WTC11 (cell line): ENCODE measurements at regions not wholly inside any gene's neighbourhood (a gene's known extent, or its start where the extent isn't known, plus 50 kb on each side); places are given as distances from the start of the nearest gene placed in this dataset.

Experiments used
- ATAC-seq: fragments of 200-7000 bp; cut with Tn5 transposase; 2 replicates; pipeline ENCODE4 v1.10.0; 2021; ENCODE audit warnings: mild to moderate bottlenecking, moderate library complexity
- CTCF ChIA-PET: fragments of 300-600 bp; sonication (Branson Sonifier 250); formaldehyde crosslinking; loops from one replicate; lab custom pipeline; 2021; ENCODE audit warnings: antibody characterized with exemption; lab: Charles Lee
- POLR2A ChIA-PET: fragments of 350-600 bp; sonication (Branson Sonifier 250); formaldehyde crosslinking; loops from one replicate; lab custom pipeline; 2021; ENCODE audit warnings: antibody characterized with exemption; lab: Charles Lee
- DNase-seq: peaks from one replicate; pipeline ENCODE4 v3.0.0; 2021; ENCODE audit warnings: low spot score
- H3K27ac Mint-ChIP-seq: 2 replicates; pipeline ENCODE4 v1.8.0; 2021; ENCODE audit warnings: mixed read lengths
- H3K27me3 Mint-ChIP-seq: 2 replicates; pipeline ENCODE4 v1.8.0; 2021; ENCODE audit warnings: low read depth, mild to moderate bottlenecking, moderate library complexity, mixed read lengths
- H3K36me3 Mint-ChIP-seq: 2 replicates; pipeline ENCODE4 v1.8.0; 2021; ENCODE audit warnings: mixed read lengths
- H3K4me1 Mint-ChIP-seq: 2 replicates; pipeline ENCODE4 v1.8.0; 2022; ENCODE audit warnings: mixed read lengths
- H3K4me3 Mint-ChIP-seq: 2 replicates; pipeline ENCODE4 v1.8.0; 2021; ENCODE audit warnings: mild to moderate bottlenecking, moderate library complexity, mixed read lengths
- H3K9me3 Mint-ChIP-seq: 2 replicates; pipeline ENCODE4 v1.8.0; 2021; ENCODE audit warnings: mixed read lengths
- CBFB ChIP-seq: sonication (generic); formaldehyde crosslinking; IDR thresholded peaks from 2 replicates; pipeline ENCODE4 v1.8.1; 2022; ENCODE audit warnings: mild to moderate bottlenecking, low read depth, missing genetic modification reagents
- E2F1 ChIP-seq: sonication (generic); formaldehyde crosslinking; IDR thresholded peaks from 2 replicates; pipeline ENCODE4 v1.8.0; 2022; ENCODE audit warnings: mild to moderate bottlenecking, missing genetic modification reagents
- ETV6 ChIP-seq: sonication (generic); formaldehyde crosslinking; IDR thresholded peaks from 2 replicates; pipeline ENCODE4 v1.8.1; 2022; ENCODE audit warnings: mild to moderate bottlenecking, missing genetic modification reagents
- FOXK1 ChIP-seq: sonication (generic); formaldehyde crosslinking; IDR thresholded peaks from 2 replicates; pipeline ENCODE4 v1.8.0; 2022; ENCODE audit warnings: mild to moderate bottlenecking, moderate library complexity, missing genetic modification reagents
- GABPB1 ChIP-seq: sonication (generic); formaldehyde crosslinking; IDR thresholded peaks from 2 replicates; pipeline ENCODE4 v1.8.1; 2023; ENCODE audit warnings: mild to moderate bottlenecking, missing genetic modification reagents
- GTF2I ChIP-seq: fragments of 250-450 bp; sonication (Bioruptor Pico); conservative IDR thresholded peaks from 2 replicates; pipeline ENCODE4 v1.4.0; 2021; ENCODE audit warnings: mild to moderate bottlenecking
- IRF2 ChIP-seq: sonication (generic); formaldehyde crosslinking; IDR thresholded peaks from 2 replicates; pipeline ENCODE4 v1.8.0; 2022; ENCODE audit warnings: low read depth, missing genetic modification reagents, borderline replicate concordance
- MXD4 ChIP-seq: fragments of 250-450 bp; sonication (Bioruptor Pico); IDR thresholded peaks from 2 replicates; pipeline ENCODE4 v1.8.0; 2021; ENCODE audit warnings: mild to moderate bottlenecking, moderate library complexity, borderline replicate concordance
- NFYB ChIP-seq: sonication (generic); formaldehyde crosslinking; conservative IDR thresholded peaks from 2 replicates; pipeline ENCODE4 v1.8.0; 2022; ENCODE audit warnings: low read depth, missing genetic modification reagents
- RORB ChIP-seq: fragments of 250-450 bp; sonication (Bioruptor Pico); IDR thresholded peaks from 2 replicates; pipeline ENCODE4 v1.9.0; 2021; ENCODE audit warnings: mild to moderate bottlenecking
- SOX15 ChIP-seq: fragments of 250-450 bp; sonication (Bioruptor Pico); IDR thresholded peaks from 2 replicates; pipeline ENCODE4 v1.9.0; 2021; ENCODE audit warnings: mild to moderate bottlenecking
- USF2 ChIP-seq: sonication (generic); formaldehyde crosslinking; IDR thresholded peaks from 2 replicates; pipeline ENCODE4 v1.8.1; 2023; ENCODE audit warnings: mild to moderate bottlenecking, missing genetic modification reagents, moderate library complexity
- ZBTB21 ChIP-seq: sonication (generic); formaldehyde crosslinking; IDR thresholded peaks from 2 replicates; pipeline ENCODE4 v1.8.1; 2023; ENCODE audit warnings: mild to moderate bottlenecking, missing genetic modification reagents, borderline replicate concordance
- ZNF138 ChIP-seq: sonication (generic); formaldehyde crosslinking; conservative IDR thresholded peaks from 2 replicates; pipeline ENCODE4 v1.8.1; 2022; ENCODE audit warnings: mild to moderate bottlenecking, moderate library complexity, missing genetic modification reagents
- ZNF532 ChIP-seq: fragments of 250-450 bp; sonication (Bioruptor Pico); IDR thresholded peaks from 2 replicates; pipeline ENCODE4 v1.9.0; 2021; ENCODE audit warnings: mild to moderate bottlenecking, borderline replicate concordance
- TF ChIP-seq, protein P1 (sequence below): sonication (generic); formaldehyde crosslinking; IDR thresholded peaks from 2 replicates; pipeline ENCODE4 v1.8.1; 2023; ENCODE audit warnings: mild to moderate bottlenecking, missing genetic modification reagents
- TF ChIP-seq, protein P2 (sequence below): sonication (generic); formaldehyde crosslinking; IDR thresholded peaks from 2 replicates; pipeline ENCODE4 v1.8.1; 2023; ENCODE audit warnings: mild to moderate bottlenecking, missing genetic modification reagents
- TF ChIP-seq, protein P3 (sequence below): fragments of 250-450 bp; sonication (Bioruptor Pico); IDR thresholded peaks from 2 replicates; pipeline ENCODE4 v1.9.0; 2021; ENCODE audit warnings: mild to moderate bottlenecking
- TF ChIP-seq, protein P4 (sequence below): sonication (generic); formaldehyde crosslinking; IDR thresholded peaks from 2 replicates; pipeline ENCODE4 v1.8.0; 2022; ENCODE audit warnings: mild to moderate bottlenecking, missing genetic modification reagents
- TF ChIP-seq, protein P5 (sequence below): sonication (generic); formaldehyde crosslinking; IDR thresholded peaks from 2 replicates; pipeline ENCODE4 v1.8.0; 2022; ENCODE audit warnings: mild to moderate bottlenecking, missing genetic modification reagents
- TF ChIP-seq, protein P6 (sequence below): sonication (generic); formaldehyde crosslinking; IDR thresholded peaks from 2 replicates; pipeline ENCODE4 v1.8.1; 2022; ENCODE audit warnings: mild to moderate bottlenecking, missing genetic modification reagents, moderate library complexity, borderline replicate concordance

DNA sequence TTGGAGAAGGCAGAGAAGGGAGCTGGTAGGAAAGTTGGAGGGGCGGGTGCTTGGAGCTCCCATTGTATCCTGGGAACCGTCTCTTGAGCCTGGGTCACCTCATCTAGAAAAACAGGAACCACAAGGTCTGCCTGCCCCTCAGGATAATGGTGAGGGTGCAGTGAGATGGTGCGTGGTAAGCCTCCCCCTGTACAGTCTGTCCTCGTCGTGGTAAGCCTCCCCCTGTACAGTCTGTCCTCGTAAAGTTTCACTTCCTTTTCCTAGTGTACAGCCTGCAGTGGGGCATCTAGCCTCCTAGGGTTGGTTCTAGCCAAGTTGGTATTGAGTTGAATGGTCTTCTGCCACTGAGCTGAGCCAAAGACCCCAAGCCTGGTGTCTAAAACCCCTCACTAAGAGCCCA, 66.5 kb upstream of the IGSF21 start (continued):
- TF ChIP-seq, protein P1, sequence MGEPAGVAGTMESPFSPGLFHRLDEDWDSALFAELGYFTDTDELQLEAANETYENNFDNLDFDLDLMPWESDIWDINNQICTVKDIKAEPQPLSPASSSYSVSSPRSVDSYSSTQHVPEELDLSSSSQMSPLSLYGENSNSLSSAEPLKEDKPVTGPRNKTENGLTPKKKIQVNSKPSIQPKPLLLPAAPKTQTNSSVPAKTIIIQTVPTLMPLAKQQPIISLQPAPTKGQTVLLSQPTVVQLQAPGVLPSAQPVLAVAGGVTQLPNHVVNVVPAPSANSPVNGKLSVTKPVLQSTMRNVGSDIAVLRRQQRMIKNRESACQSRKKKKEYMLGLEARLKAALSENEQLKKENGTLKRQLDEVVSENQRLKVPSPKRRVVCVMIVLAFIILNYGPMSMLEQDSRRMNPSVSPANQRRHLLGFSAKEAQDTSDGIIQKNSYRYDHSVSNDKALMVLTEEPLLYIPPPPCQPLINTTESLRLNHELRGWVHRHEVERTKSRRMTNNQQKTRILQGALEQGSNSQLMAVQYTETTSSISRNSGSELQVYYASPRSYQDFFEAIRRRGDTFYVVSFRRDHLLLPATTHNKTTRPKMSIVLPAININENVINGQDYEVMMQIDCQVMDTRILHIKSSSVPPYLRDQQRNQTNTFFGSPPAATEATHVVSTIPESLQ (CRISPR knock-in tag): no peak
- no peak for TF ChIP-seq CBFB (CRISPR knock-in tag)
- no peak for TF ChIP-seq ETV6
- TF ChIP-seq, protein P2, sequence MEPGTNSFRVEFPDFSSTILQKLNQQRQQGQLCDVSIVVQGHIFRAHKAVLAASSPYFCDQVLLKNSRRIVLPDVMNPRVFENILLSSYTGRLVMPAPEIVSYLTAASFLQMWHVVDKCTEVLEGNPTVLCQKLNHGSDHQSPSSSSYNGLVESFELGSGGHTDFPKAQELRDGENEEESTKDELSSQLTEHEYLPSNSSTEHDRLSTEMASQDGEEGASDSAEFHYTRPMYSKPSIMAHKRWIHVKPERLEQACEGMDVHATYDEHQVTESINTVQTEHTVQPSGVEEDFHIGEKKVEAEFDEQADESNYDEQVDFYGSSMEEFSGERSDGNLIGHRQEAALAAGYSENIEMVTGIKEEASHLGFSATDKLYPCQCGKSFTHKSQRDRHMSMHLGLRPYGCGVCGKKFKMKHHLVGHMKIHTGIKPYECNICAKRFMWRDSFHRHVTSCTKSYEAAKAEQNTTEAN (CRISPR knock-in tag): no peak

DNA sequence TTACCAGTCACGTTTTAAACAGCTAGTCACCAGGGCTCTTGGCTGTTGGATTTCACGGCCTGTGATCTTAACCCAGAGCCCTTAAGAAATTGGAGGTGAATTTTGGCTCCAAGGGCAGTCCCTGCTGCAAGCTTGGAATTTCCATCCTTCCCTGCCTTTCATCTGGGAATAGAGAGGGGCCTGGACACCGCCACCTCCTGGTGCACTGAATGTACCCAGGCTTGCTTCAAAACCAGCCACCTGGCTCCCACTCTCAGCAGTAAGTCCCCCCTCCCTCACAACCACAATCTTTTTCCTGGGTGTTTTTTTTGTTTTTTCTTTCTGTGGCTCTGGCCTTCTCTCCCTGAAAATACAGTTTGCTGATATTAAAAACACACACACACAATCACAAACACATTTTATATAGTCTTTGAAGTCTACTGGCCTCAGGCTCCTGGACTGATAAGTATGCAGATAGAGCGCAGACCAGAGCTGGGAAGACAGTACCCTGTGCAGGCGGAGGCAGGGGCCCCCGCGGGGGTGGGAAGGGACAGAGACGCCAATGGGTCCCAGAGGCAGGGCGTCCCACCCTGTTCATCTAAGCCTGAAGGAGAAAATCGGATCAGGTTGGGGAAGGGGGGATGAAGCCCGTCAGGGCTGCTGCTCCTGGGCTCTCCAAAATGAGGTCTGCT, 65.8 kb upstream of the IGSF21 start:
- no peaks in the 10 kb centered on the region for H3K36me3 Mint-ChIP-seq

DNA sequence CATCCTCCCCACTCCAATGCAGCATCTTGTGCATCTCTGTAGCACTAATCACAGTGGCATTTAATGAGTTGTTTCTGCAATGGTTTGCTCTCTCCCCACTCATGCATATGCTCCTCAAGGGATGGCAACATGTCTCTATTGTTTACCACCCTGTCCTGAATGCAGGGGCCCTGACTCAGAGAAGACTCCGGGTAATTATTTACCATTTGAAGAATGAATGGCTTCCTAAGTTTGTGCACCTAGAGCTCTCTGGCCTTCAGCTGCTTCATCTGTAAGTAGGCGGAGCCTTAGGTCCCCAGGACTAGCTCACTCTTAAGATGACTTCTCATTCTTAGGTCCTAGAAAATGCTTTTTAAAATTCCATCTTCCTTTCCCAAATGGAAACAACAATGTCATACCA, 63.7 kb upstream of the IGSF21 start:
- Mint-ChIP-seq H3K4me3 (no peak overlapping the region), H3K27ac (no peak overlapping the region), H3K4me1 (peaks cover 12% of the 10 kb centered on the region), H3K36me3 (no peaks in the 10 kb centered on the region), H3K9me3 (peaks cover under 1% of the 10 kb centered on the region), H3K27me3 (peaks cover 17% of the 10 kb centered on the region)
- no peak for ATAC-seq
- CTCF ChIA-PET: interaction anchor here (1.2 to 1.6 kb wide), 2 partner anchors 57 to 59 kb away, joined by 4 to 5 read pairs; no protein-coding TSS in a partner anchor
- DNase-seq: no peak
- POLR2A ChIA-PET: interaction anchor here (0.6 kb wide), 1 partner anchor 18 kb away, joined by 3 read pairs; no protein-coding TSS in a partner anchor
- TF ChIP-seq IRF2: no peak
- TF ChIP-seq, protein P3, sequence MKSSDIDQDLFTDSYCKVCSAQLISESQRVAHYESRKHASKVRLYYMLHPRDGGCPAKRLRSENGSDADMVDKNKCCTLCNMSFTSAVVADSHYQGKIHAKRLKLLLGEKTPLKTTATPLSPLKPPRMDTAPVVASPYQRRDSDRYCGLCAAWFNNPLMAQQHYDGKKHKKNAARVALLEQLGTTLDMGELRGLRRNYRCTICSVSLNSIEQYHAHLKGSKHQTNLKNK (CRISPR knock-in tag): no peak
- no peak for TF ChIP-seq USF2
- TF ChIP-seq ZNF532 (CRISPR knock-in tag): no peak
- TF ChIP-seq GABPB1 (CRISPR knock-in tag): no peak
- TF ChIP-seq ZNF138 (CRISPR knock-in tag): no peak
- TF ChIP-seq, protein P4, sequence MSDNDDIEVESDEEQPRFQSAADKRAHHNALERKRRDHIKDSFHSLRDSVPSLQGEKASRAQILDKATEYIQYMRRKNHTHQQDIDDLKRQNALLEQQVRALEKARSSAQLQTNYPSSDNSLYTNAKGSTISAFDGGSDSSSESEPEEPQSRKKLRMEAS (CRISPR knock-in tag): no peak
- TF ChIP-seq, protein P5, sequence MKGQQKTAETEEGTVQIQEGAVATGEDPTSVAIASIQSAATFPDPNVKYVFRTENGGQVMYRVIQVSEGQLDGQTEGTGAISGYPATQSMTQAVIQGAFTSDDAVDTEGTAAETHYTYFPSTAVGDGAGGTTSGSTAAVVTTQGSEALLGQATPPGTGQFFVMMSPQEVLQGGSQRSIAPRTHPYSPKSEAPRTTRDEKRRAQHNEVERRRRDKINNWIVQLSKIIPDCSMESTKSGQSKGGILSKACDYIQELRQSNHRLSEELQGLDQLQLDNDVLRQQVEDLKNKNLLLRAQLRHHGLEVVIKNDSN: no peak
- TF ChIP-seq SOX15: no peak
- TF ChIP-seq FOXK1: no peak
- no peak for TF ChIP-seq E2F1 (CRISPR knock-in tag)
- TF ChIP-seq ZBTB21: no peak
- TF ChIP-seq MXD4 (CRISPR knock-in tag): no peak
- TF ChIP-seq NFYB: no peak
- TF ChIP-seq, protein P6, sequence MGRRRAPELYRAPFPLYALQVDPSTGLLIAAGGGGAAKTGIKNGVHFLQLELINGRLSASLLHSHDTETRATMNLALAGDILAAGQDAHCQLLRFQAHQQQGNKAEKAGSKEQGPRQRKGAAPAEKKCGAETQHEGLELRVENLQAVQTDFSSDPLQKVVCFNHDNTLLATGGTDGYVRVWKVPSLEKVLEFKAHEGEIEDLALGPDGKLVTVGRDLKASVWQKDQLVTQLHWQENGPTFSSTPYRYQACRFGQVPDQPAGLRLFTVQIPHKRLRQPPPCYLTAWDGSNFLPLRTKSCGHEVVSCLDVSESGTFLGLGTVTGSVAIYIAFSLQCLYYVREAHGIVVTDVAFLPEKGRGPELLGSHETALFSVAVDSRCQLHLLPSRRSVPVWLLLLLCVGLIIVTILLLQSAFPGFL (CRISPR knock-in tag): no peak
- no peak for TF ChIP-seq RORB (CRISPR knock-in tag)

More for the DNA sequence above, 65.8 kb upstream of the IGSF21 start:
- POLR2A ChIA-PET: no interaction called here
- DNase-seq: peak; percentile 44
- peaks cover 26% of the 10 kb centered on the region for H3K27me3 Mint-ChIP-seq
- peaks cover 12% of the 10 kb centered on the region for H3K4me1 Mint-ChIP-seq
- no peaks in the 10 kb centered on the region for H3K9me3 Mint-ChIP-seq
- peak; percentile 65 for ATAC-seq
- CTCF ChIA-PET: interaction anchor here (0.6 to 2.2 kb wide), 17 partner anchors 12 to 540 kb away, joined by 3 to 26 read pairs (median 5); partner anchors contain the start of gene IGSF21
- H3K4me3 Mint-ChIP-seq: no peak overlapping the region
- TF ChIP-seq GTF2I (CRISPR knock-in tag): no peak
- H3K27ac Mint-ChIP-seq: no peak overlapping the region
